Stomach (tissue), 8 donors: ENCODE measurements at regions not wholly inside any gene's neighbourhood (a gene's known extent, or its start where the extent isn't known, plus 50 kb on each side); places are given as distances from the start of the nearest gene placed in this dataset.

Experiments
- DNase-seq, 2 donors: peaks; one replicate each; pipeline versions ENCODE4 v3.0.0 to v3.0.0-alpha.2; 2013 to 2019
- H3K27ac ChIP-seq, 5 donors: fragments of 200-600 bp in 4 of 5; sonication (generic) in 4 of 5; one replicate each; pipeline ENCODE4 v1.5.1; 2013 to 2019; ENCODE audit warnings: mild to moderate bottlenecking in 1 of 5, moderate library complexity in 1 of 5
- H3K27me3 ChIP-seq, 3 donors: fragments of 200-600 bp; sonication (generic); one replicate each; pipeline ENCODE4 v1.5.1; 2017 to 2019; ENCODE audit warnings: mixed run types in 1 of 3
- H3K36me3 ChIP-seq, 4 donors: fragments of 200-600 bp; sonication (generic); 1 replicate in 3 of 4; 2 replicates in 1 of 4; pipeline ENCODE4 v1.5.1; 2016 to 2019
- H3K4me1 ChIP-seq, 4 donors: fragments of 200-600 bp; sonication (generic); one replicate each; pipeline ENCODE4 v1.5.1; 2016 to 2019
- H3K4me3 ChIP-seq, 4 donors: fragments of 200-600 bp; sonication (generic) in 3 of 4; one replicate each; pipeline ENCODE4 v1.5.1; 2016 to 2019; ENCODE audit warnings: mild to moderate bottlenecking in 1 of 4
- H3K9me3 ChIP-seq, 4 donors: fragments of 200-600 bp; sonication (generic); one replicate each; pipeline ENCODE4 v1.5.1; 2016 to 2019
- EP300 ChIP-seq: sonication (generic); formaldehyde crosslinking; IDR thresholded peaks from one replicate; pipeline ENCODE4 v1.6.1; 2017; ENCODE audit warnings: antibody characterized with exemption
- POLR2A ChIP-seq, 4 donors: fragments of 450-650 bp; IDR thresholded peaks; one replicate each; pipeline ENCODE4 v1.6.1; 2016; ENCODE audit warnings: antibody characterized with exemption in 4 of 4, control low read depth in 2 of 4, mild to moderate bottlenecking in 1 of 4, moderate library complexity in 1 of 4
- POLR2AphosphoS5 ChIP-seq, 3 donors: sonication (generic); formaldehyde crosslinking; IDR thresholded peaks; one replicate each; pipeline ENCODE4 v1.6.1; 2016; ENCODE audit warnings: antibody characterized with exemption in 3 of 3
- WGBS, 5 donors: extraction: QIAGEN DNeasy Blood & Tissue Kit in 3 of 5; methylation state at CpG; one replicate each; pipeline versions ENCODE4 v1.1.5 to v1.1.7; 2013 to 2018; 5-methylcytosine and 5-hydroxymethylcytosine counted together
- intact Hi-C: fragments of 100-400 bp; cut with DNase I; formaldehyde crosslinking; loops from one replicate; pipeline ENCODE4 v1.15.1; 2023; ENCODE audit warnings: low total_unique reads
- TF ChIP-seq, protein P1 (sequence below), 7 experiments: fragments of 450-650 bp in 4 of 7; fragments of 200-600 bp in 3 of 7; sonication (generic) in 3 of 7; IDR thresholded peaks; one replicate each; pipeline ENCODE4 v1.5.1; 2016 to 2019; ENCODE audit warnings: antibody characterized with exemption in 7 of 7, control low read depth in 2 of 7, mild to moderate bottlenecking in 1 of 7
- donor health status: healthy with polysubstance abuse.
- donor health status: Bipolar disorder and iron deficiency.
- donor health status: healthy.

DNA sequence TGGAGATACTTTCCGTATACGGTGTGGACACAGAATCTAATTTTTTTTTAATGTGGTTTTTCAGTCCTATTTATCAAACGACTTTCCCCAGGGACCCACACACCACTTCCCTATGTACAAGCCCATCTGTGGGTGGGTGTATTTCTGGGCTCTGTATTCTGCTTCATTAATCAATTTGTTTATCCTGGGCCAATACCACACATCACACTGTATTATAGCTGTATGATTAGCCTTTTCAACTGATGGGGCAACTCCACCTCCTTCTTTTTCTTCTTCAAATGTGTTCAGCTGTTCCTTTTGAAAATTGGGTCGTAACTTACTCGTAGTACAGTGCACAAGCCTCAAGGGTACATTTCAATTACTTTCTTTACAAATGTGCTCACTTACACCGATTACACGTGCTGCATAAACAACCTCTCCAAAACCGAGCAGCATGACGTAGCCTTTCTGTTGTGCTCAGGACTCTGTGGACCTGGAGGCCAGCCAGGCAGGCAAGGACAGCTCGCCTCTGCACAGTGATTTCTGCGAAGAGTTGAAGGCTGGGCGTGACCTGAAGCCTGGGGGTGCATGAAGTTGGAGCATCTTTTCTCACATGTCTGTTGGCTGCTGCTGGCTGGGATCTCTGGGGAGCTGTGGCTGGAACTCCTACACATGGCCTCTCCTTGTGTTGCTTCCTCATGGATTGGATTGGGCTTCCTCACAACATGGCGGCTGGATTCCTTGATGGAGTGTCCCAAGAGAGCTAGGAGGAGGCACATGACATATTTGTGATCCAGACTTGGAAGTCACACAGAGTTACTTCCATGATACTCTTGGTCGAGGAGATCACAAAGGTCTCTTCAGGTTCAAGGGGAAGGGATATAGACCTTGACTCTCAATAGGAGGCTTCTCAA lies 126.5 kb downstream of the CRYAA start:
- TF ChIP-seq EP300 (no peak), POLR2A (IDR thresholded peaks at IDR 0.05) (no peak), POLR2AphosphoS5 (IDR thresholded peaks at IDR 0.05) (no peak)
- TF ChIP-seq, protein P1, sequence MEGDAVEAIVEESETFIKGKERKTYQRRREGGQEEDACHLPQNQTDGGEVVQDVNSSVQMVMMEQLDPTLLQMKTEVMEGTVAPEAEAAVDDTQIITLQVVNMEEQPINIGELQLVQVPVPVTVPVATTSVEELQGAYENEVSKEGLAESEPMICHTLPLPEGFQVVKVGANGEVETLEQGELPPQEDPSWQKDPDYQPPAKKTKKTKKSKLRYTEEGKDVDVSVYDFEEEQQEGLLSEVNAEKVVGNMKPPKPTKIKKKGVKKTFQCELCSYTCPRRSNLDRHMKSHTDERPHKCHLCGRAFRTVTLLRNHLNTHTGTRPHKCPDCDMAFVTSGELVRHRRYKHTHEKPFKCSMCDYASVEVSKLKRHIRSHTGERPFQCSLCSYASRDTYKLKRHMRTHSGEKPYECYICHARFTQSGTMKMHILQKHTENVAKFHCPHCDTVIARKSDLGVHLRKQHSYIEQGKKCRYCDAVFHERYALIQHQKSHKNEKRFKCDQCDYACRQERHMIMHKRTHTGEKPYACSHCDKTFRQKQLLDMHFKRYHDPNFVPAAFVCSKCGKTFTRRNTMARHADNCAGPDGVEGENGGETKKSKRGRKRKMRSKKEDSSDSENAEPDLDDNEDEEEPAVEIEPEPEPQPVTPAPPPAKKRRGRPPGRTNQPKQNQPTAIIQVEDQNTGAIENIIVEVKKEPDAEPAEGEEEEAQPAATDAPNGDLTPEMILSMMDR (IDR thresholded peaks at IDR 0.05): no peak
- Histone ChIP-seq H3K4me1 (peaks cover 0 to 4% (median 0%) of the 10 kb centered on the region in 4 donors), H3K9me3 (peaks cover 0 to 10% (median 8%) of the 10 kb centered on the region in 4 donors), H3K36me3 (no peaks in the 10 kb centered on the region), H3K4me3 (no peak overlapping the region), H3K27ac (no peak overlapping the region), H3K27me3 (peaks cover 0 to 11% (median 0%) of the 10 kb centered on the region in 3 donors)
- DNase-seq: no peak
- WGBS, 5 donors: 70 to 87% (median 76%) methylated on average over 13 to 14 of the region's 14 CpGs
- intact Hi-C loops: no loop called here

- Histone ChIP-seq H3K27me3 (peaks cover 0 to 11% (median 0%) of the 10 kb centered on the region in 3 donors), H3K4me1 (no peaks in the 10 kb centered on the region), H3K4me3 (no peak overlapping the region), H3K36me3 (no peaks in the 10 kb centered on the region), H3K9me3 (peaks cover 0 to 20% (median 11%) of the 10 kb centered on the region in 4 donors), H3K27ac (no peak overlapping the region)
- DNase-seq: no peak
- intact Hi-C loops: no loop called here
- WGBS, 5 donors: 76 to 81% (median 77%) methylated on average over 14 of the region's 14 CpGs
- TF ChIP-seq, protein P1 (IDR thresholded peaks at IDR 0.05): no peak
- TF ChIP-seq EP300 (no peak), POLR2A (IDR thresholded peaks at IDR 0.05) (no peak), POLR2AphosphoS5 (IDR thresholded peaks at IDR 0.05) (no peak)
These were observed 125.5 kb downstream of the CRYAA start for GRCh38 chr21:43294194-43294902.

- peaks cover 0 to 11% (median 0%) of the 10 kb centered on the region in 3 donors for H3K27me3 ChIP-seq
- H3K9me3 ChIP-seq: peaks cover 0 to 23% (median 15%) of the 10 kb centered on the region in 4 donors
- no peak for DNase-seq
- intact Hi-C loops: no loop called here
- whole genome bisulfite sequencing, 5 donors: 66 to 88% (median 75%) methylated on average over 2 of the region's 2 CpGs
- no peak overlapping the region for H3K27ac ChIP-seq
- TF ChIP-seq POLR2A (IDR thresholded peaks at IDR 0.05) (no peak), POLR2AphosphoS5 (IDR thresholded peaks at IDR 0.05) (no peak), EP300 (no peak)
- TF ChIP-seq, protein P1 (IDR thresholded peaks at IDR 0.05): no peak
- no peaks in the 10 kb centered on the region for H3K36me3 ChIP-seq
- no peak overlapping the region for H3K4me3 ChIP-seq
- peaks cover 6 to 10% (median 7%) of the 10 kb centered on the region in 4 donors for H3K4me1 ChIP-seq
These were observed 124.0 kb downstream of the CRYAA start for GRCh38 chr21:43292866-43293142.

DNA sequence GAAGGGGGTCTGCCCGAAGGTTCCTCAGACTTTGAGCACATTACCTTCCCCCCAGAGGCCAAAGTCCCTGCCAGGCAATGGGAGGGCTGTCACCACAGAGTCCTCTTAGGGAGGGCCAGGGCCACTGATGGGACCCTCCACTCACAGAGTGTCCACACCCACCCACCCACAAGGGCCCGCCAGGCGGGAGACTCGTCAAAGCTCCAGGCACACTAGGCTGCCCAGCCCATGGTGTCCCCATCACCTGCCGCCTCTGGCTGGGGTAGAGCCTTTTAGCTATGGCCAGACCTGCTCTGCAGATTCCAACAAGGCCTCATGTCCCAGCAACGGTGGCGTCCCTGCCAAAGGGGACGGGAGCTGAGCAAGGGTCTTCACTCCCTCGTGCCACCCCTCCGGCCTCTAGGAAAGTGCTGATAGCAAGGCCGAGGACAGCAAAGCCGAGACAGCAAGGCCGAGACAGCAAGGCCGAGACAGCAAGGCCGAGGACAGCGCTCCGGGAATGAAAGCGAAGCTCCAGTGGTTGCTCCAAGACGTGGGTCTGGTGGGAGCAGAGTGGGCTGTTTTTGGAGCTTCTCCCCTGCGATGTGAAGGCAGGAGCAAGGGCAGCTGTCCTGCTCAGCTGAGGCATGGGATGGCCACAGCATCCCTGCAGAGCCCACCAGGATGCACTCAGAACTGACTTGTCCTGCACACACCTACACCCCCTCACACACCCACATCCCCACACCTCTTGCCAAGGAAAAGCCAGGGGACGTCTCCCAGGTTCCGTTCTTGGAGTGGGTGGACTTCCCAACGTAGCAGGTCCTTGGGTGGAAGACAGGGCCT lies 123.4 kb downstream of the CRYAA start:
- 89 to 97% (median 91%) methylated on average over 18 to 23 of the region's 23 CpGs for WGBS, 5 donors
- no peak for DNase-seq

More for the DNA sequence above, 123.4 kb downstream of the CRYAA start:
- peaks cover 0 to 23% (median 15%) of the 10 kb centered on the region in 4 donors for H3K9me3 ChIP-seq
- H3K27me3 ChIP-seq: peaks cover 0 to 11% (median 0%) of the 10 kb centered on the region in 3 donors
- intact Hi-C loops: no loop called here
- H3K27ac ChIP-seq: no peak overlapping the region
- peaks cover 8 to 16% (median 12%) of the 10 kb centered on the region in 4 donors for H3K4me1 ChIP-seq
- TF ChIP-seq POLR2A (IDR thresholded peaks at IDR 0.05): no peak
- no peak for TF ChIP-seq EP300
- TF ChIP-seq POLR2AphosphoS5 (IDR thresholded peaks at IDR 0.05): no peak
- TF ChIP-seq, protein P1 (IDR thresholded peaks at IDR 0.05): no peak
- H3K4me3 ChIP-seq: no peak overlapping the region
- H3K36me3 ChIP-seq: no peaks in the 10 kb centered on the region
